GM21390 (cell line): ENCODE measurements at regions not wholly inside any gene's neighbourhood (a gene's known extent, or its start where the extent isn't known, plus 50 kb on each side); places are given as distances from the start of the nearest gene placed in this dataset.

ENCODE experiments used
- ATAC-seq: cut with Tn5 transposase; IDR thresholded peaks from one replicate; pipeline ENCODE4 v1.9.1; 2021; ENCODE audit not compliant: unreplicated experiment

GRCh38 chr2:51225377-51225776, 193.4 kb upstream of the NRXN1 start:
- ATAC-seq: no peak

- no peak for ATAC-seq
Measured at GRCh38 chr2:51224790-51225189, 192.9 kb upstream of the NRXN1 start.

GRCh38 chr2:51222106-51222505, 190.2 kb upstream of the NRXN1 start:
- no peak for ATAC-seq

GRCh38 chr2:51220606-51221005, 188.7 kb upstream of the NRXN1 start:
- no peak for ATAC-seq

GRCh38 chr2:51220080-51220479, 188.1 kb upstream of the NRXN1 start:
- ATAC-seq: no peak

- ATAC-seq: no peak
Measured at GRCh38 chr2:51219468-51219867, 187.5 kb upstream of the NRXN1 start.

GRCh38 chr2:51218047-51218446, 186.1 kb upstream of the NRXN1 start:
- no peak for ATAC-seq

- ATAC-seq: no peak
Measured at GRCh38 chr2:51213826-51214225, 181.9 kb upstream of the NRXN1 start.

- ATAC-seq: no peak
Measured at GRCh38 chr2:51212374-51212773, 180.4 kb upstream of the NRXN1 start.

GRCh38 chr2:51208521-51208920, 176.6 kb upstream of the NRXN1 start:
- ATAC-seq: no peak

- no peak for ATAC-seq
Measured at GRCh38 chr2:51201295-51201694, 169.4 kb upstream of the NRXN1 start.

GRCh38 chr2:51194656-51195055, 162.7 kb upstream of the NRXN1 start:
- ATAC-seq: no peak

GRCh38 chr2:51170273-51170672, 138.3 kb upstream of the NRXN1 start:
- no peak for ATAC-seq

- ATAC-seq: no peak
Measured at GRCh38 chr2:51165534-51166260, 133.8 kb upstream of the NRXN1 start.

- no peak for ATAC-seq
Measured at GRCh38 chr2:51158251-51158650, 126.3 kb upstream of the NRXN1 start.

- ATAC-seq: no peak
Measured at GRCh38 chr2:51153236-51153635, 121.3 kb upstream of the NRXN1 start.

- ATAC-seq: no peak
Measured at GRCh38 chr2:51151490-51152140, 119.7 kb upstream of the NRXN1 start.

GRCh38 chr2:51149725-51150124, 117.8 kb upstream of the NRXN1 start:
- no peak for ATAC-seq

GRCh38 chr2:51145761-51146160, 113.8 kb upstream of the NRXN1 start:
- ATAC-seq: no peak

GRCh38 chr2:51120754-51121280, 88.9 kb upstream of the NRXN1 start:
- no peak for ATAC-seq

- ATAC-seq: no peak
Measured at GRCh38 chr2:51111532-51111931, 79.6 kb upstream of the NRXN1 start.

- no peak for ATAC-seq
Measured at GRCh38 chr2:51108794-51109193, 76.9 kb upstream of the NRXN1 start.

- no peak for ATAC-seq
Measured at GRCh38 chr2:51107841-51108240, 75.9 kb upstream of the NRXN1 start.
